T1000 (cell line): ENCODE measurements at regions not wholly inside any gene's neighbourhood (a gene's known extent, or its start where the extent isn't known, plus 50 kb on each side); places are given as distances from the start of the nearest gene placed in this dataset.

ENCODE experiments used
- DNase-seq: peaks from one replicate; lab custom pipeline; 2025; ENCODE audit warnings: mixed read lengths; lab: John Stamatoyannopoulos, UW

DNA sequence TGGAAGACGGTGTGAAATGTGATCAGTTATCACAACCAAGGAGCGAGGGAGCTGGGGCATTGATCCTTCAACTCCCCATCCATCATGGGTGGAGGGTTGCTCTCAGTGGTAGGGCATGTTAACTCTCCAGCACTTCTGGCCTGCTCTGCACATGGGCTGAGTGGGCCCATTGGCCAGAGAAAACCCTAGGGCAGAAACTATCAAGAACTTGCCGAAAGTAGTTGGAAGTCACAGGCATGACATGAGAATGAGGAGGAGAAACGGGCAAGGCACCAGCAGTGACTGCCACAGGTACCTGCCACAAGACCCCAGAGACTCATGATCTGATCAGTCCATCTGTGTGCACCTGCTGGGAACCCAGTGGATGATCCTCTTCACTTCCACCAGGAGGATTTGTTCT lies 50.9 kb upstream of the CXCL14 start:
- DNase-seq = no peak

DNA sequence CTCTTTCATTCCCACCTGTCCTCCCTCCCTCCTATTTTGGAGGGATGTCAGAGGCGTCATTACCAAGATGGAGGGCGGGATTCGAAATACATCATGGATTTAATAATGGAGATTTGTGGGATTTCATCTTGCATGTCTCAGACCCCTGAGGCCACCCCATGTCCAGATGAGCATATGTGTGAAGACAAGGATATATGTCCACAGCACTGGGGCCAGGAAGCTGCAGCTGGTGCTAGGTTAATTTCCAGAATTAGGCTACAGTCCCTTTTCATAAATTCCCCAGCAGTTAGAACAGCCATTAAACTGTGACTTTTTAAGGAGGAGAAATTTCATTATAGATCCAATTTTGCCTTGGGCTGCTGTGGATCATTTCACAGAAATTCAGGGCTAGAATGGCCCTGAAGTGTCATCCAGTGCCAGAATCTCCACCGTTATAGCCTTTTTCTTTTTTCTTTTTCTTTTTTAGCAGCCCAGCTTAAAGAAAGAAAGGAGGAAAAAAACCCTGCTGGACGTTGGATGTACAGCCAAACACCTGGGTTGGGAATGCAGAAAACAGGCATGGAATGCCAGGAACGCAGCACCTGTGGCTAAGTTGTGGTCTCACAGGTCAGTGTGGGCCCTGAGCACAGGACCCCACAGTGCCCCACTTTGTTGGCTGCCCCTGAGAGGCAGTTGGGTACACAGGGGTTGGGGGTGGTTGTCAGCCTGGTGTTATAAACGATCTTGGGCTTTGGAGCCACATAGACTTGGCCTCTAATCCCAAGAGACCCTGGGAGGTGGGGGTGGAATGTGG lies 50.2 kb upstream of the CXCL14 start:
- DNase-seq = no peak
